Hepatocyte (in vitro differentiated cells): ENCODE measurements at regions not wholly inside any gene's neighbourhood (a gene's known extent, or its start where the extent isn't known, plus 50 kb on each side); places are given as distances from the start of the nearest gene placed in this dataset.

ENCODE experiments used
- DNase-seq: peaks from one replicate; pipeline ENCODE4 v3.0.0-alpha.2; 2016; ENCODE audit warnings: low spot score
- H2AFZ ChIP-seq: fragments of 200-600 bp; sonication (generic); 2 replicates; pipeline ENCODE4 v1.6.0; 2016; ENCODE audit warnings: antibody characterized with exemption, mild to moderate bottlenecking
- H3K27ac ChIP-seq: fragments of 200-600 bp; sonication (generic); 2 replicates; pipeline ENCODE4 v1.5.1; 2016; ENCODE audit warnings: mild to moderate bottlenecking
- H3K27me3 ChIP-seq: fragments of 200-600 bp; sonication (generic); 2 replicates; pipeline ENCODE4 v1.6.1; 2016
- H3K36me3 ChIP-seq: fragments of 200-600 bp; sonication (generic); replicated peaks from 2 replicates; pipeline ENCODE4 v1.5.1; 2016; ENCODE audit warnings: low read depth; ENCODE audit not compliant: insufficient read depth
- H3K4me1 ChIP-seq: fragments of 200-600 bp; sonication (generic); 2 replicates; pipeline ENCODE4 v1.5.1; 2016; ENCODE audit warnings: mild to moderate bottlenecking, moderate library complexity; ENCODE audit not compliant: insufficient read depth
- H3K4me2 ChIP-seq: fragments of 200-600 bp; sonication (generic); 2 replicates; pipeline ENCODE4 v1.6.0; 2016
- H3K4me3 ChIP-seq: fragments of 200-600 bp; sonication (generic); 2 replicates; pipeline ENCODE4 v1.5.1; 2016; ENCODE audit warnings: mild to moderate bottlenecking
- H3K79me2 ChIP-seq: fragments of 200-600 bp; sonication (generic); 2 replicates; pipeline ENCODE4 v1.6.0; 2017; ENCODE audit warnings: mild to moderate bottlenecking
- H3K9me2 ChIP-seq: fragments of 200-600 bp; sonication (generic); replicated peaks from 2 replicates; pipeline ENCODE4 v1.6.0; 2017; ENCODE audit warnings: mild to moderate bottlenecking; ENCODE audit not compliant: insufficient read depth
- H3K9me3 ChIP-seq: fragments of 200-600 bp; sonication (generic); 2 replicates; pipeline ENCODE4 v1.5.1; 2016; ENCODE audit warnings: low read depth, mild to moderate bottlenecking
- H4K20me1 ChIP-seq: fragments of 200-600 bp; sonication (generic); 2 replicates; pipeline ENCODE4 v1.6.0; 2016; ENCODE audit warnings: mild to moderate bottlenecking; ENCODE audit not compliant: insufficient read depth, poor library complexity, severe bottlenecking
- EZH2 ChIP-seq: fragments of 200-600 bp; sonication (generic); IDR thresholded peaks from 2 replicates; pipeline ENCODE4 v1.6.1; 2016; ENCODE audit warnings: antibody characterized with exemption, mild to moderate bottlenecking, borderline replicate concordance
- EZH2phosphoT487 ChIP-seq: fragments of 200-600 bp; sonication (generic); IDR thresholded peaks from one replicate; pipeline ENCODE4 v1.6.1; 2018; ENCODE audit warnings: antibody characterized with exemption, mild to moderate bottlenecking, low read depth, moderate library complexity; ENCODE audit not compliant: unreplicated experiment, severe bottlenecking
- WGBS: methylation state at CpG from one replicate; pipeline ENCODE4 v1.1.6; 2016; ENCODE audit warnings: low lambda C conversion rate; ENCODE audit errors: missing lambda C conversion rate; 5-methylcytosine and 5-hydroxymethylcytosine counted together
- TF ChIP-seq, protein P1 (sequence below): fragments of 200-600 bp; sonication (generic); IDR thresholded peaks from 2 replicates; pipeline ENCODE4 v1.5.1; 2016; ENCODE audit warnings: antibody characterized with exemption, mild to moderate bottlenecking; ENCODE audit not compliant: poor library complexity

DNA sequence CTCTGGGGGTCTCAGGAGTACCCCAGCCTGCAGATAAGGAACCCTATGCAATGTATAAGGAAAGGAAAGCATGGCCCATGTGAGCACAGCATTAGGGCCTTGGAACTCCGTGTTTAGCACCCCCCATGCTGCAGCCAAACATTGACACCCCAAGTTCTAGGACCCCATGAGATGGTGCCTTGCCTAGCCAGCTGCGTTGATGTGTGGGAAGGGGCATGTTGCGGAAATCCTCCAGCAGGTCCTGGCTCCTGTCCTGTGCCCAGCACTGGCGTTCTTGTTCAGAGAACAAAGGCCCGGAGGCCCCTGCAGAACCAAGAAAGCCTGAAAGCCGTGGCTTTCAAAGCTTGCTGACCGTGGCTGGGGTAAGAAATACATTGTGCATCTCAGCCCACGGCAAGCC is 99.4 kb upstream of the DIO3 start:
- no peaks in the 10 kb centered on the region for H3K9me2 ChIP-seq
- H3K27ac ChIP-seq, result no peak overlapping the region
- no peaks in the 10 kb centered on the region for H3K79me2 ChIP-seq
- H3K9me3 ChIP-seq, result no peaks in the 10 kb centered on the region
- WGBS, result 96% methylated on average over 8 of the region's 8 CpGs
- peaks cover 18% of the 10 kb centered on the region for H3K4me1 ChIP-seq
- no peak overlapping the region for H3K4me3 ChIP-seq
- no peaks in the 10 kb centered on the region for H4K20me1 ChIP-seq
- TF ChIP-seq, protein P1, sequence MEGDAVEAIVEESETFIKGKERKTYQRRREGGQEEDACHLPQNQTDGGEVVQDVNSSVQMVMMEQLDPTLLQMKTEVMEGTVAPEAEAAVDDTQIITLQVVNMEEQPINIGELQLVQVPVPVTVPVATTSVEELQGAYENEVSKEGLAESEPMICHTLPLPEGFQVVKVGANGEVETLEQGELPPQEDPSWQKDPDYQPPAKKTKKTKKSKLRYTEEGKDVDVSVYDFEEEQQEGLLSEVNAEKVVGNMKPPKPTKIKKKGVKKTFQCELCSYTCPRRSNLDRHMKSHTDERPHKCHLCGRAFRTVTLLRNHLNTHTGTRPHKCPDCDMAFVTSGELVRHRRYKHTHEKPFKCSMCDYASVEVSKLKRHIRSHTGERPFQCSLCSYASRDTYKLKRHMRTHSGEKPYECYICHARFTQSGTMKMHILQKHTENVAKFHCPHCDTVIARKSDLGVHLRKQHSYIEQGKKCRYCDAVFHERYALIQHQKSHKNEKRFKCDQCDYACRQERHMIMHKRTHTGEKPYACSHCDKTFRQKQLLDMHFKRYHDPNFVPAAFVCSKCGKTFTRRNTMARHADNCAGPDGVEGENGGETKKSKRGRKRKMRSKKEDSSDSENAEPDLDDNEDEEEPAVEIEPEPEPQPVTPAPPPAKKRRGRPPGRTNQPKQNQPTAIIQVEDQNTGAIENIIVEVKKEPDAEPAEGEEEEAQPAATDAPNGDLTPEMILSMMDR, result no peak
- TF ChIP-seq EZH2phosphoT487 (no peak), EZH2 (no peak)
- H3K4me2 ChIP-seq, result no peak overlapping the region
- H3K36me3 ChIP-seq, result no peaks in the 10 kb centered on the region
- no peak overlapping the region for H2AFZ ChIP-seq
- DNase-seq, result no peak
- H3K27me3 ChIP-seq, result peaks cover 33% of the 10 kb centered on the region

DNA sequence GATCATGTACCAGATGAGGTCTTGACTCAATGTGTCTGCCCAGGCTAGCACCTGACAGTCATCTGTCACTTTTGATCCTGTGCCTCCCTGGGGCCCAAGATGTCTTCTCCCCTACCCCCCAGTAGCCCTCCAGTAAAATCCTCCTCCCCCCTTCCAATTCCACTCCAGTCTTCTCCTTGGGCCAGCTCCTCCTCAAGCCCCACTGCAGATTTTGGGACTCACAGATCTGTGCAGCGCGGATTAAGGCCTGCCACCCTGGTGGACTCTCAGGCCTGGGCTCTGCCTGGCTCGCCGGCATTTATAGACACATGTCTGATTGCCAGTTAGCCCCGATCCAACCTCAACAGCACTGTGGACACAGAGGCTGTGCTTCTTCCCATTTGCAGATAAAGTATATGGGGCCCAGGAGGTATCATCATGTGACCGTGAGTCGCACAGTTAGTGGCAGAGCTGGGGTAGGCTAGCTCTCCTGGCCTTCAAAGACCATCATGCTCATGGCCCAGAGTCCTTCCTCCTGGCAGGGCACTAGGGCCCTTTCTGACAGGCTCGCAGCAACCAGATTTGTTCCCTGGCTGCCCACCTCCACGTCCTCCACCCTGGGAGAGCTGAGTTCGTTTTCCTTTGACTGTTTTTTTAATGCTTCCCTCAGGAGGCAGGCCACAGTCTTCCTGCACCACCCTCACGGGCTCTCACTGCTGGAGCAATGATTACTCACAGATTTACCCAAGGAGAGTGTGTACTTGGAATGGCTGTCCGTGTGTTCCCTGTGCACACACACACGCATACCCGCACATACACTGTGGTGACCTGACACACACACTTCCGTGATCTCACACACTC is 98.3 kb upstream of the DIO3 start:
- DNase-seq, result no peak
- Histone ChIP-seq H3K9me2 (no peaks in the 10 kb centered on the region), H3K79me2 (no peaks in the 10 kb centered on the region), H2AFZ (no peak overlapping the region), H3K4me3 (no peak overlapping the region), H3K36me3 (no peaks in the 10 kb centered on the region), H3K9me3 (no peaks in the 10 kb centered on the region), H3K4me2 (no peak overlapping the region), H3K4me1 (peaks cover 18% of the 10 kb centered on the region), H3K27me3 (peaks cover 24% of the 10 kb centered on the region), H4K20me1 (no peaks in the 10 kb centered on the region), H3K27ac (peak overlapping the region; percentile 28)
- WGBS, result 82% methylated on average over 15 of the region's 15 CpGs
- TF ChIP-seq EZH2 (no peak), EZH2phosphoT487 (no peak)
- TF ChIP-seq, protein P1, result no peak

GRCh38 chr14:101463566-101464171 is 97.6 kb upstream of the DIO3 start:
- no peak overlapping the region for H3K4me3 ChIP-seq
- H2AFZ ChIP-seq, result no peak overlapping the region
- H3K27ac ChIP-seq, result peak overlapping the region; percentile 28
- DNase-seq, result no peak
- peaks cover 17% of the 10 kb centered on the region for H3K27me3 ChIP-seq
- H3K79me2 ChIP-seq, result no peaks in the 10 kb centered on the region
- no peaks in the 10 kb centered on the region for H3K9me2 ChIP-seq
- H3K9me3 ChIP-seq, result no peaks in the 10 kb centered on the region
- WGBS, result 100% methylated on average over 1 of the region's 1 CpG
- no peak overlapping the region for H3K4me2 ChIP-seq
- no peaks in the 10 kb centered on the region for H4K20me1 ChIP-seq
- peaks cover 17% of the 10 kb centered on the region for H3K4me1 ChIP-seq
- H3K36me3 ChIP-seq, result no peaks in the 10 kb centered on the region
- TF ChIP-seq EZH2 (no peak), EZH2phosphoT487 (no peak)
- TF ChIP-seq, protein P1, result no peak
